H9 (cell line): ENCODE measurements at regions not wholly inside any gene's neighbourhood (a gene's known extent, or its start where the extent isn't known, plus 50 kb on each side); places are given as distances from the start of the nearest gene placed in this dataset.

Experiments
- DNase-seq: peaks from one replicate; pipeline ENCODE4 v3.0.0-alpha.2; 2017
- H2AFZ ChIP-seq: one replicate; pipeline ENCODE4 v1.6.1; 2013; ENCODE audit warnings: mild to moderate bottlenecking, low read length, control low read depth, moderate library complexity
- H2AK5ac ChIP-seq: 2 replicates; pipeline ENCODE4 v1.6.1; 2013; ENCODE audit warnings: low read length, control low read depth, mixed read lengths; ENCODE audit not compliant: insufficient read length
- H2BK120ac ChIP-seq: one replicate; pipeline ENCODE4 v1.6.1; 2013; ENCODE audit warnings: low read depth, mild to moderate bottlenecking, low read length, control low read depth, inconsistent platforms; ENCODE audit not compliant: poor library complexity, severe bottlenecking
- H2BK12ac ChIP-seq: 2 replicates; pipeline ENCODE4 v1.6.1; 2013; ENCODE audit warnings: low read length, control low read depth, mixed read lengths, low read depth; ENCODE audit not compliant: insufficient read length
- H2BK15ac ChIP-seq: 2 replicates; pipeline ENCODE4 v1.6.1; 2013; ENCODE audit warnings: low read depth, low read length, control low read depth
- H2BK20ac ChIP-seq: one replicate; pipeline ENCODE4 v1.6.1; 2013; ENCODE audit warnings: low read depth, mild to moderate bottlenecking, low read length, control low read depth, inconsistent platforms; ENCODE audit not compliant: poor library complexity, severe bottlenecking
- H2BK5ac ChIP-seq: 2 replicates; pipeline ENCODE4 v1.6.1; 2013; ENCODE audit warnings: low read length, control low read depth, mixed read lengths; ENCODE audit not compliant: insufficient read length
- H3K14ac ChIP-seq: 2 replicates; pipeline ENCODE4 v1.6.1; 2013; ENCODE audit warnings: low read length, control low read depth; ENCODE audit not compliant: insufficient read depth
- H3K18ac ChIP-seq: 2 replicates; pipeline ENCODE4 v1.6.1; 2013; ENCODE audit warnings: low read depth, mild to moderate bottlenecking, mixed read lengths, low read length, control low read depth; ENCODE audit not compliant: insufficient read length
- H3K23ac ChIP-seq: 2 replicates; pipeline ENCODE4 v1.6.1; 2013; ENCODE audit warnings: low read length, control low read depth, mixed read lengths, low read depth; ENCODE audit not compliant: insufficient read length
- H3K23me2 ChIP-seq: 2 replicates; pipeline ENCODE4 v1.6.1; 2013; ENCODE audit warnings: low read depth, mild to moderate bottlenecking, mixed read lengths, low read length, control low read depth; ENCODE audit not compliant: insufficient read length, poor library complexity, severe bottlenecking
- H3K27ac ChIP-seq: 2 replicates; pipeline ENCODE4 v1.5.1; 2013; ENCODE audit warnings: low read length, control low read depth, mixed read lengths, low read depth; ENCODE audit not compliant: insufficient read length
- H3K27me3 ChIP-seq: 2 replicates; pipeline ENCODE4 v1.6.1; 2013; ENCODE audit warnings: low read length, control low read depth, inconsistent platforms; ENCODE audit not compliant: insufficient read depth
- H3K4ac ChIP-seq: 2 replicates; pipeline ENCODE4 v1.6.1; 2013; ENCODE audit warnings: low read depth, mild to moderate bottlenecking, control low read depth, inconsistent platforms, low read length, moderate library complexity
- H3K4me1 ChIP-seq: 2 replicates; pipeline ENCODE4 v1.6.1; 2013; ENCODE audit warnings: low read length, control low read depth, inconsistent platforms; ENCODE audit not compliant: insufficient read depth
- H3K4me2 ChIP-seq: 2 replicates; pipeline ENCODE4 v1.6.1; 2013; ENCODE audit warnings: low read length, control low read depth, mixed read lengths; ENCODE audit not compliant: insufficient read length, insufficient read depth
- H3K56ac ChIP-seq: 2 replicates; pipeline ENCODE4 v1.6.1; 2013; ENCODE audit warnings: low read depth, mild to moderate bottlenecking, mixed read lengths, low read length, control low read depth; ENCODE audit not compliant: insufficient read length
- H3K79me1 ChIP-seq: 2 replicates; pipeline ENCODE4 v1.6.1; 2013; ENCODE audit warnings: low read depth, mild to moderate bottlenecking, moderate library complexity, low read length, control low read depth, inconsistent platforms; ENCODE audit not compliant: insufficient read depth, poor library complexity, severe bottlenecking
- H3K79me2 ChIP-seq: 2 replicates; pipeline ENCODE4 v1.6.1; 2013; ENCODE audit warnings: low read length, control low read depth, inconsistent platforms; ENCODE audit not compliant: insufficient read depth
- H3K9ac ChIP-seq: 2 replicates; pipeline ENCODE4 v1.6.1; 2013; ENCODE audit warnings: low read length, control low read depth, mixed read lengths; ENCODE audit not compliant: insufficient read length; ENCODE audit errors: extremely low read depth
- H3K9me3 ChIP-seq: one replicate; pipeline ENCODE4 v1.6.1; 2013; ENCODE audit warnings: low read depth, low read length, inconsistent platforms; ENCODE audit not compliant: control insufficient read depth
- H3T11ph ChIP-seq: one replicate; pipeline ENCODE4 v1.6.1; 2013; ENCODE audit warnings: mild to moderate bottlenecking, low read length, control low read depth, inconsistent platforms
- H4K20me1 ChIP-seq: one replicate; pipeline ENCODE4 v1.6.1; 2013; ENCODE audit not compliant: control insufficient read depth, insufficient read length, insufficient read depth
- H4K5ac ChIP-seq: 2 replicates; pipeline ENCODE4 v1.6.1; 2013; ENCODE audit warnings: low read depth, mild to moderate bottlenecking, mixed read lengths, low read length, control low read depth; ENCODE audit not compliant: insufficient read length
- H4K8ac ChIP-seq: replicated peaks from 2 replicates; pipeline ENCODE4 v1.6.1; 2013; ENCODE audit warnings: low read length, control low read depth, mixed read lengths, low read depth; ENCODE audit not compliant: insufficient read length
- H4K91ac ChIP-seq: 2 replicates; pipeline ENCODE4 v1.6.1; 2013; ENCODE audit warnings: low read depth, mild to moderate bottlenecking, moderate library complexity, mixed read lengths, low read length, control low read depth; ENCODE audit not compliant: insufficient read length
- H3K27ac Mint-ChIP-seq, 3 experiments: 2 replicates in 2 of 3; 3 replicates in 1 of 3; pipeline ENCODE4 v1.8.0; 2020 to 2021; ENCODE audit warnings: mixed read lengths in 3 of 3, mild to moderate bottlenecking in 1 of 3, moderate library complexity in 1 of 3
- H3K27me3 Mint-ChIP-seq: 2 replicates; pipeline ENCODE4 v1.8.0; 2021; ENCODE audit warnings: low read depth, mild to moderate bottlenecking, moderate library complexity, mixed read lengths
- H3K36me3 Mint-ChIP-seq, 3 experiments: 2 replicates in 2 of 3; 3 replicates in 1 of 3; pipeline ENCODE4 v1.8.0; 2020 to 2021; ENCODE audit warnings: low read depth in 3 of 3, mixed read lengths in 3 of 3; ENCODE audit not compliant: insufficient read depth in 1 of 3
- H3K4me1 Mint-ChIP-seq, 2 experiments: 2 replicates each; pipeline ENCODE4 v1.8.0; 2020; ENCODE audit warnings: mixed read lengths in 2 of 2
- H3K4me3 Mint-ChIP-seq, 2 experiments: 2 replicates in 1 of 2; 3 replicates in 1 of 2; pipeline ENCODE4 v1.8.0; 2020 to 2021; ENCODE audit warnings: mild to moderate bottlenecking in 2 of 2, mixed read lengths in 2 of 2, moderate library complexity in 1 of 2
- H3K9me3 Mint-ChIP-seq, 2 experiments: 2 replicates in 1 of 2; 3 replicates in 1 of 2; pipeline ENCODE4 v1.8.0; 2020; ENCODE audit warnings: mild to moderate bottlenecking in 2 of 2, mixed read lengths in 2 of 2, moderate library complexity in 1 of 2
- WGBS: extraction: QIAGEN DNeasy Blood & Tissue Kit; methylation state at CpG from one replicate; pipeline ENCODE4 v1.1.7; 2013; ENCODE audit warnings: missing lambda C conversion rate, low lambda C conversion rate, mixed read lengths; ENCODE audit not compliant: insufficient read length; ENCODE audit errors: extremely low coverage; 5-methylcytosine and 5-hydroxymethylcytosine counted together
- TF ChIP-seq, protein P1 (sequence below): fragments of 200-600 bp; sonication (generic); conservative IDR thresholded peaks from 3 replicates; pipeline ENCODE4 v1.8.0; 2021; ENCODE audit warnings: antibody characterized with exemption, mild to moderate bottlenecking

DNA sequence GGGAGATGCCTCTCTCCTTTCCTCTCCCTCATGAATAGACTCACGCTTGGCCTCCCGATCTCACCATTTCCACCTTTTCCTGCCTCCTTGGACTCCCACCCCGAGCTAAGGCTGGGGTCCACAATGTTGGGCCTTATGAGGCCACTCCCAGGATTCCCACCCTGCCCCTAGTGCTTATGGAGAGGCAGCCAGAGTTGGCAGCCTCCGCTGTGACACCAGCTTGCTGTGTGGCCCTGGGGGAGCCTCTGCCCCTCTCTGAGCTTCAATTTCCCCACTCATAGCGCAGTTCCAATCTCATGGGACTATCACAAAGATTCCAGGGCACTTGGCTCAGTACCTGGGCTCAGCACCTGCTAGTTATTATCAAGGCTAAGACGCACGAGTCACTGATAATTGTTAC lies 118.7 kb upstream of the WNT4 start:
- TF ChIP-seq, protein P1, sequence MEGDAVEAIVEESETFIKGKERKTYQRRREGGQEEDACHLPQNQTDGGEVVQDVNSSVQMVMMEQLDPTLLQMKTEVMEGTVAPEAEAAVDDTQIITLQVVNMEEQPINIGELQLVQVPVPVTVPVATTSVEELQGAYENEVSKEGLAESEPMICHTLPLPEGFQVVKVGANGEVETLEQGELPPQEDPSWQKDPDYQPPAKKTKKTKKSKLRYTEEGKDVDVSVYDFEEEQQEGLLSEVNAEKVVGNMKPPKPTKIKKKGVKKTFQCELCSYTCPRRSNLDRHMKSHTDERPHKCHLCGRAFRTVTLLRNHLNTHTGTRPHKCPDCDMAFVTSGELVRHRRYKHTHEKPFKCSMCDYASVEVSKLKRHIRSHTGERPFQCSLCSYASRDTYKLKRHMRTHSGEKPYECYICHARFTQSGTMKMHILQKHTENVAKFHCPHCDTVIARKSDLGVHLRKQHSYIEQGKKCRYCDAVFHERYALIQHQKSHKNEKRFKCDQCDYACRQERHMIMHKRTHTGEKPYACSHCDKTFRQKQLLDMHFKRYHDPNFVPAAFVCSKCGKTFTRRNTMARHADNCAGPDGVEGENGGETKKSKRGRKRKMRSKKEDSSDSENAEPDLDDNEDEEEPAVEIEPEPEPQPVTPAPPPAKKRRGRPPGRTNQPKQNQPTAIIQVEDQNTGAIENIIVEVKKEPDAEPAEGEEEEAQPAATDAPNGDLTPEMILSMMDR, result no peak
- no peak overlapping the region for H2BK5ac ChIP-seq
- no peak for DNase-seq
- Mint-ChIP-seq H3K9me3 (no peaks in the 10 kb centered on the region; a peak in 1 of 5 replicates), H3K27ac (no peak overlapping the region), H3K36me3 (no peaks in the 10 kb centered on the region), H3K4me1 (peaks cover 36 to 65% of the 10 kb centered on the region in 2 experiments), H3K4me3 (no peak overlapping the region), H3K27me3 (no peaks in the 10 kb centered on the region)
- H2BK20ac ChIP-seq, result no peak overlapping the region
- no peak overlapping the region for H3K18ac ChIP-seq
- H3K9me3 ChIP-seq, result no peaks in the 10 kb centered on the region
- H3K23me2 ChIP-seq, result no peaks in the 10 kb centered on the region
- H2BK12ac ChIP-seq, result no peak overlapping the region
- H3K4me2 ChIP-seq, result no peak overlapping the region
- H3K9ac ChIP-seq, result no peak overlapping the region
- no peak overlapping the region for H3K56ac ChIP-seq
- no peaks in the 10 kb centered on the region for H3K27me3 ChIP-seq
- no peaks in the 10 kb centered on the region for H3K79me2 ChIP-seq
- H3K23ac ChIP-seq, result no peak overlapping the region
- no peak overlapping the region for H2AFZ ChIP-seq
- H3K14ac ChIP-seq, result no peak overlapping the region
- H4K8ac ChIP-seq, result no peak overlapping the region
- no peak overlapping the region for H3T11ph ChIP-seq
- no peak overlapping the region for H2AK5ac ChIP-seq
- WGBS, result no CpG with 5 or more reads among the region's 7 CpGs
- H2BK15ac ChIP-seq, result no peak overlapping the region
- H3K4ac ChIP-seq, result no peak overlapping the region
- peaks cover 5% of the 10 kb centered on the region; the same call in 1 of the 2 replicates for H3K4me1 ChIP-seq
- no peak overlapping the region for H2BK120ac ChIP-seq
- H4K5ac ChIP-seq, result no peak overlapping the region
- no peaks in the 10 kb centered on the region for H3K79me1 ChIP-seq
- no peak overlapping the region for H4K91ac ChIP-seq
- H3K27ac ChIP-seq, result no peak overlapping the region
- H4K20me1 ChIP-seq, result no peaks in the 10 kb centered on the region
